HL-60 (cell line): ENCODE measurements at regions not wholly inside any gene's neighbourhood (a gene's known extent, or its start where the extent isn't known, plus 50 kb on each side); places are given as distances from the start of the nearest gene placed in this dataset.

Source experiments
- TF ChIP-seq, protein P1 (sequence below): IDR thresholded peaks from one replicate; pipeline ENCODE4 v1.5.1; 2011; ENCODE audit warnings: low read length, control low read depth, inconsistent platforms; ENCODE audit not compliant: insufficient read depth
- TF ChIP-seq, protein P2 (sequence below): IDR thresholded peaks from 2 replicates; pipeline ENCODE4 v1.6.1; 2012; ENCODE audit warnings: low read depth; ENCODE audit not compliant: insufficient replicate concordance

DNA sequence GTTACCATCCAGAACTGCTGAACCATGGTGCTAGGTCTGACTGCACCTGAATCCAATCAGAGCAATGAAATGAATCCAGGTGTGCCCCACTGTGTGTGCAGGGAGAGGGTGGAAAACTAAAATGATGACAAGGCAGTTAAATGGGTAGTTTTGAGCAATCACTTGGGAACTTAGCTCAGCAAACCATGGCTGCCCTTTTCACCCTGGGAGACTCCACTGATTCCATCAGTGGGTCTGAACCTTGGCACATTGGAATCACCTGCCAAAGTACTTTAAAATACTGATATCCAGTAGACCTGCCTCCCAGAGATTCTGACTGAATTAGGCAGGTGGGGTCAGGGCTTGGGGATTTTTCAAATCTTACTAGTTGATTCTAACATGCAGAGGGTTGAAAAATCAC lies 59.8 kb upstream of the USP3 start:
- TF ChIP-seq, protein P1, sequence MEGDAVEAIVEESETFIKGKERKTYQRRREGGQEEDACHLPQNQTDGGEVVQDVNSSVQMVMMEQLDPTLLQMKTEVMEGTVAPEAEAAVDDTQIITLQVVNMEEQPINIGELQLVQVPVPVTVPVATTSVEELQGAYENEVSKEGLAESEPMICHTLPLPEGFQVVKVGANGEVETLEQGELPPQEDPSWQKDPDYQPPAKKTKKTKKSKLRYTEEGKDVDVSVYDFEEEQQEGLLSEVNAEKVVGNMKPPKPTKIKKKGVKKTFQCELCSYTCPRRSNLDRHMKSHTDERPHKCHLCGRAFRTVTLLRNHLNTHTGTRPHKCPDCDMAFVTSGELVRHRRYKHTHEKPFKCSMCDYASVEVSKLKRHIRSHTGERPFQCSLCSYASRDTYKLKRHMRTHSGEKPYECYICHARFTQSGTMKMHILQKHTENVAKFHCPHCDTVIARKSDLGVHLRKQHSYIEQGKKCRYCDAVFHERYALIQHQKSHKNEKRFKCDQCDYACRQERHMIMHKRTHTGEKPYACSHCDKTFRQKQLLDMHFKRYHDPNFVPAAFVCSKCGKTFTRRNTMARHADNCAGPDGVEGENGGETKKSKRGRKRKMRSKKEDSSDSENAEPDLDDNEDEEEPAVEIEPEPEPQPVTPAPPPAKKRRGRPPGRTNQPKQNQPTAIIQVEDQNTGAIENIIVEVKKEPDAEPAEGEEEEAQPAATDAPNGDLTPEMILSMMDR = no peak
- TF ChIP-seq, protein P2, sequence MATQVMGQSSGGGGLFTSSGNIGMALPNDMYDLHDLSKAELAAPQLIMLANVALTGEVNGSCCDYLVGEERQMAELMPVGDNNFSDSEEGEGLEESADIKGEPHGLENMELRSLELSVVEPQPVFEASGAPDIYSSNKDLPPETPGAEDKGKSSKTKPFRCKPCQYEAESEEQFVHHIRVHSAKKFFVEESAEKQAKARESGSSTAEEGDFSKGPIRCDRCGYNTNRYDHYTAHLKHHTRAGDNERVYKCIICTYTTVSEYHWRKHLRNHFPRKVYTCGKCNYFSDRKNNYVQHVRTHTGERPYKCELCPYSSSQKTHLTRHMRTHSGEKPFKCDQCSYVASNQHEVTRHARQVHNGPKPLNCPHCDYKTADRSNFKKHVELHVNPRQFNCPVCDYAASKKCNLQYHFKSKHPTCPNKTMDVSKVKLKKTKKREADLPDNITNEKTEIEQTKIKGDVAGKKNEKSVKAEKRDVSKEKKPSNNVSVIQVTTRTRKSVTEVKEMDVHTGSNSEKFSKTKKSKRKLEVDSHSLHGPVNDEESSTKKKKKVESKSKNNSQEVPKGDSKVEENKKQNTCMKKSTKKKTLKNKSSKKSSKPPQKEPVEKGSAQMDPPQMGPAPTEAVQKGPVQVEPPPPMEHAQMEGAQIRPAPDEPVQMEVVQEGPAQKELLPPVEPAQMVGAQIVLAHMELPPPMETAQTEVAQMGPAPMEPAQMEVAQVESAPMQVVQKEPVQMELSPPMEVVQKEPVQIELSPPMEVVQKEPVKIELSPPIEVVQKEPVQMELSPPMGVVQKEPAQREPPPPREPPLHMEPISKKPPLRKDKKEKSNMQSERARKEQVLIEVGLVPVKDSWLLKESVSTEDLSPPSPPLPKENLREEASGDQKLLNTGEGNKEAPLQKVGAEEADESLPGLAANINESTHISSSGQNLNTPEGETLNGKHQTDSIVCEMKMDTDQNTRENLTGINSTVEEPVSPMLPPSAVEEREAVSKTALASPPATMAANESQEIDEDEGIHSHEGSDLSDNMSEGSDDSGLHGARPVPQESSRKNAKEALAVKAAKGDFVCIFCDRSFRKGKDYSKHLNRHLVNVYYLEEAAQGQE = no peak
